ENCODE measurements at regions not wholly inside any gene's neighbourhood (a gene's known extent, or its start where the extent isn't known, plus 50 kb on each side); places are given as distances from the start of the nearest gene placed in this dataset.

DNA sequence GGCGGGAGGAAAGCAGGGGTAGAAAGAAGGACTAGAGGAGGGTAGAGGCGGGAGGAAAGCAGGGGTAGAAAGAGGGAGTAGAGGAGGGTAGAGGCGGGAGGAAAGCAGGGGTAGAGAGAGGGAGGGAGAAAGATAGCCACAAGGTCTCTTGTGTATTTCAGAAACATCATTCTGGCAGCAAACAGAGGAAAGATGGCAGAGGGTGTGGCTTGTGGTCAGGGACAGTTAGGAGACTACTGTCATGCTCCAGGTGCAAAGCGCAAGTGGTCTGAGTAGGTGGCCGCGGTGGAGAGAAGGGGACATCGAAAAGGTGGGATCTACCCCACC is 82.4 kb upstream of the TAF1B start:
- no peaks in the 10 kb centered on the region; the same call in 1 of the 2 replicates for H3K9me3 ChIP-seq (replicated peaks)
- no peaks in the 10 kb centered on the region for H3K27me3 ChIP-seq (replicated peaks)
- H3K36me3 ChIP-seq, result no peaks in the 10 kb centered on the region
- peaks cover 31% of the 10 kb centered on the region for H3K4me1 ChIP-seq (replicated peaks)
- H3K4me3 ChIP-seq, result no peak overlapping the region
- no peak for DNase-seq (ENCODE audit: low read depth in 1 of 2, low spot score in 2 of 2)
- no peak overlapping the region for H3K27ac ChIP-seq

GRCh38 chr2:9761577-9761976 is 81.7 kb upstream of the TAF1B start:
- Histone ChIP-seq H3K4me3 (no peak overlapping the region), H3K27ac (no peak overlapping the region), H3K27me3 (replicated peaks) (no peaks in the 10 kb centered on the region), H3K4me1 (replicated peaks) (peaks cover 31% of the 10 kb centered on the region), H3K9me3 (replicated peaks) (no peaks in the 10 kb centered on the region; the same call in 1 of the 2 replicates), H3K36me3 (no peaks in the 10 kb centered on the region)
- DNase-seq (ENCODE audit: low read depth in 1 of 2, low spot score in 2 of 2), result no peak

DNA sequence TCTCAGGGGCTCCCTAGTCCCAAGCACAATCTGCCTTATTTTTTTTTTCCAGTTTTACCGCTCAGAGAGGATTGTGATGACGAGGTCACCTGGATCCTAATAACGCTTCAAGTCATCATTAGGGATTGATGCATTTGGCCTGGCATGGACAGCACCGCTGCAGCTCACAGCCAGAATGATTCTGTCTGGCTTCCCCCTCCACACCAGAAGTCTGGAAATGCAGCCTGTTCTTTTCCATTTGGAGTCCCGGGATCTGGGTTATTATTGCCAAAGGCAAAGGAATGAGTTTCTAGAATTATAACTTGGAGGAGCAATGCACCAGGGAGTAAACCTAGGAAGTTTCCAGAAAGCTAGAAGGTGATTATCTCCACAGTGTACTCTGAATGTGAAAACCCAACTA is 81.1 kb upstream of the TAF1B start:
- Histone ChIP-seq H3K4me3 (no peak overlapping the region), H3K9me3 (replicated peaks) (no peaks in the 10 kb centered on the region; the same call in 1 of the 2 replicates), H3K27ac (no peak overlapping the region), H3K4me1 (replicated peaks) (peaks cover 31% of the 10 kb centered on the region), H3K27me3 (replicated peaks) (no peaks in the 10 kb centered on the region), H3K36me3 (no peaks in the 10 kb centered on the region)
- DNase-seq (ENCODE audit: low read depth in 1 of 2, low spot score in 2 of 2), result no peak

- H3K4me3 ChIP-seq, result no peak overlapping the region
- no peaks in the 10 kb centered on the region; the same call in 1 of the 2 replicates for H3K9me3 ChIP-seq (replicated peaks)
- H3K27me3 ChIP-seq (replicated peaks), result no peaks in the 10 kb centered on the region
- no peak overlapping the region for H3K27ac ChIP-seq
- peaks cover 31% of the 10 kb centered on the region for H3K4me1 ChIP-seq (replicated peaks)
- no peak for DNase-seq (ENCODE audit: low read depth in 1 of 2, low spot score in 2 of 2)
- no peaks in the 10 kb centered on the region for H3K36me3 ChIP-seq
Measured at GRCh38 chr2:9762941-9763340, 80.3 kb upstream of the TAF1B start.

- Histone ChIP-seq H3K36me3 (no peaks in the 10 kb centered on the region), H3K27ac (no peak overlapping the region)
- DNase-seq (ENCODE audit: low read depth in 1 of 2, low spot score in 2 of 2), result no peak
Measured at GRCh38 chr2:9763356-9764152, 79.7 kb upstream of the TAF1B start.

GRCh38 chr2:9764153-9764778 is 79.0 kb upstream of the TAF1B start:
- Histone ChIP-seq H3K36me3 (no peaks in the 10 kb centered on the region), H3K27me3 (replicated peaks) (no peaks in the 10 kb centered on the region), H3K4me3 (no peak overlapping the region), H3K27ac (no peak overlapping the region), H3K9me3 (replicated peaks) (no peaks in the 10 kb centered on the region; the same call in 1 of the 2 replicates), H3K4me1 (replicated peaks) (peaks cover 29% of the 10 kb centered on the region)
- DNase-seq (ENCODE audit: low read depth in 1 of 2, low spot score in 2 of 2), result no peak

More at GRCh38 chr2:9763356-9764152, 79.7 kb upstream of the TAF1B start:
- no peaks in the 10 kb centered on the region; the same call in 1 of the 2 replicates for H3K9me3 ChIP-seq (replicated peaks)
- H3K27me3 ChIP-seq (replicated peaks), result no peaks in the 10 kb centered on the region
- H3K4me3 ChIP-seq, result no peak overlapping the region
- peaks cover 31% of the 10 kb centered on the region for H3K4me1 ChIP-seq (replicated peaks)

- Histone ChIP-seq H3K4me1 (replicated peaks) (peaks cover 18% of the 10 kb centered on the region), H3K4me3 (no peak overlapping the region), H3K27ac (no peak overlapping the region), H3K36me3 (no peaks in the 10 kb centered on the region; the same call in 1 of the 2 replicates), H3K27me3 (replicated peaks) (no peaks in the 10 kb centered on the region), H3K9me3 (replicated peaks) (no peaks in the 10 kb centered on the region)
- no peak for DNase-seq (ENCODE audit: low read depth in 1 of 2, low spot score in 2 of 2)
Measured at GRCh38 chr2:9765611-9766531, 77.4 kb upstream of the TAF1B start.

DNA sequence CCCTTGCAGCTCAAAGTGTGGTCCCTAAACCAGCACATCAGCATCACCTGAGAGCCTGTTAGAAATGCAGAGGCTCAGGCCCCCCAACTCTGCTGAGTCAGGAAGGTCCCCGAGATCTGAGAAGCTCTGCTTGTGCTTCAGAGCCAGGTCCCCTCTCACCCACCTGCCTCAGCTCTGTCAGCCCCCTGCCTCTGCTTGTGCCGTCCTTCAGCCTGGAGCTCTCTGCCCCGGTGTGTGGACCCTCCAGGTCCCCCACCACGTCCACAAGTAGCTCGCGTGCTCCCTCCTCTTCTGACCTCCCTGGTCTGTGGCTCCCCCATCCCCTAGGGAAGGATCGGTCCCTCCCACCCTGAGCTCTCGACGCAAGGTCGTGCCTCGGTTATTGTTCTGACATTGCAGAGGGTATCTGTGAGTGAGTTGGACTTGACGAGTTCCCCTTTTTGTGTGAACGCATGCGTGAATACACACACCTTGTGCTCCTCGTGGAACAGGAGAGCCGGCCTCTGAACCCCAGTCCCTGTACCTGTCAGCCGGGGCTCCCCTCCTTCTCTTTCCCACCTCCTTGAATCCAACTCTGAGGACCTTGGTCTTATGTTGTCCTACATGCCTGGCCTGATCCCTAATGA is 75.5 kb upstream of the TAF1B start:
- Histone ChIP-seq H3K36me3 (no peaks in the 10 kb centered on the region; the same call in 1 of the 2 replicates), H3K4me3 (no peak overlapping the region), H3K4me1 (replicated peaks) (peaks cover 22% of the 10 kb centered on the region), H3K9me3 (replicated peaks) (no peaks in the 10 kb centered on the region), H3K27me3 (replicated peaks) (no peaks in the 10 kb centered on the region), H3K27ac (no peak overlapping the region)
- no peak for DNase-seq (ENCODE audit: low read depth in 1 of 2, low spot score in 2 of 2)

DNA sequence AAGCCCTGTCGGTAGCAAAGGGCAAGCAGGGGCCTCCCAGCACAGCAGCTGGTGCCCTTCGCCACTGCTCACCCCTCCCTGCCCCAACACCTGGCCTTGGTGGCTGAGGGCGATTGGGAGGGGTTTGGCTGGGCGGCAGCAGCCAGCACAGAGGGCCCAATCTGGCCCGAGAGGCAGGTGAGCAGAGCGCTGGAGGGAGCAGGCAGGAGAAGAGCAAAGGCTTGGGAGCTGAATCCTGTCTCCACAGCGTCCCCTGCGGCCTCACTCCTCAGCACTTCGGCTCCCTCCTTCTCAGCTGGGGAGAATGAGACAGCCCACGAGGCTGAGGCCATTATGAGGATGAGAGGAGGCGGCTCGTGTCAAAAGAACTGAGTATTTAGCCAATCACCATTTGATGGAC is 74.9 kb upstream of the TAF1B start:
- no peaks in the 10 kb centered on the region; the same call in 1 of the 2 replicates for H3K36me3 ChIP-seq
- no peaks in the 10 kb centered on the region for H3K27me3 ChIP-seq (replicated peaks)
- H3K9me3 ChIP-seq (replicated peaks), result no peaks in the 10 kb centered on the region
- no peak for DNase-seq (ENCODE audit: low read depth in 1 of 2, low spot score in 2 of 2)
- H3K4me3 ChIP-seq, result no peak overlapping the region
- H3K4me1 ChIP-seq (replicated peaks), result peaks cover 19% of the 10 kb centered on the region
- no peak overlapping the region for H3K27ac ChIP-seq

- no peaks in the 10 kb centered on the region; the same call in 1 of the 2 replicates for H3K36me3 ChIP-seq
- H3K27me3 ChIP-seq (replicated peaks), result no peaks in the 10 kb centered on the region
- peak in 1 of 2 experiments; percentile 44 for DNase-seq (ENCODE audit: low read depth in 1 of 2, low spot score in 2 of 2)
- H3K4me3 ChIP-seq, result no peak overlapping the region
- H3K27ac ChIP-seq, result no peak overlapping the region
- no peaks in the 10 kb centered on the region for H3K9me3 ChIP-seq (replicated peaks)
- peaks cover 11% of the 10 kb centered on the region; the same call in 1 of the 2 replicates for H3K4me1 ChIP-seq (replicated peaks)
Measured at GRCh38 chr2:9769171-9770005, 73.9 kb upstream of the TAF1B start.

DNA sequence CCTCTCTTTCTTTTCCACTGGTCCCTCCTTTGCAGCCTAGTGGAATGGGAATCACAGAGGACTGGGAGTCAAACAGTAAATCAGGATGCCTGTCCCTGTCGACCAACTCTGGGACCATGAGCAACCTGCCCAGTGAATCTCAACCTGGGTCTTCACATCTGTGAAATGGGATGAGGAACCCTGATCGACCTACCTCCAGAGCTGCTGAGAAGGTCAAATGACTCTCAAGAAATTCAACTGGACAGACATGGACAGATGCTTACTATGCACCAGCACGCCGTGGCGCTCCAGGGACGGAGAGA is 73.3 kb upstream of the TAF1B start:
- no peaks in the 10 kb centered on the region for H3K9me3 ChIP-seq (replicated peaks)
- H3K27me3 ChIP-seq (replicated peaks), result no peaks in the 10 kb centered on the region
- H3K4me1 ChIP-seq (replicated peaks), result peaks cover 11% of the 10 kb centered on the region; the same call in 1 of the 2 replicates
- no peaks in the 10 kb centered on the region; the same call in 1 of the 2 replicates for H3K36me3 ChIP-seq
- no peak for DNase-seq (ENCODE audit: low read depth in 1 of 2, low spot score in 2 of 2)
- H3K4me3 ChIP-seq, result no peak overlapping the region
- no peak overlapping the region for H3K27ac ChIP-seq

GRCh38 chr2:9770308-9771100 is 72.8 kb upstream of the TAF1B start:
- Histone ChIP-seq H3K27me3 (replicated peaks) (no peaks in the 10 kb centered on the region), H3K4me3 (no peak overlapping the region), H3K36me3 (no peaks in the 10 kb centered on the region; the same call in 1 of the 2 replicates), H3K9me3 (replicated peaks) (no peaks in the 10 kb centered on the region), H3K27ac (no peak overlapping the region), H3K4me1 (replicated peaks) (peaks cover 11% of the 10 kb centered on the region; the same call in 1 of the 2 replicates)
- peak; percentile 57 to 62 for DNase-seq (ENCODE audit: low read depth in 1 of 2, low spot score in 2 of 2)
